DMS79 treated with DMSO at 0.1 percent for 48 hours (cell line): ENCODE measurements at regions not wholly inside any gene's neighbourhood (a gene's known extent, or its start where the extent isn't known, plus 50 kb on each side); places are given as distances from the start of the nearest gene placed in this dataset.

Experiments used
- DNase-seq: peaks from one replicate; lab custom pipeline; 2025; lab: John Stamatoyannopoulos, UW

- DNase-seq: no peak
Measured at GRCh38 chr18:72187956-72188355, 356.2 kb downstream of the CBLN2 start.

- DNase-seq: no peak
Measured at GRCh38 chr18:72181241-72181764, 362.8 kb downstream of the CBLN2 start.

- DNase-seq: no peak
Measured at GRCh38 chr18:72180689-72181088, 363.5 kb downstream of the CBLN2 start.

- DNase-seq: no peak
Measured at GRCh38 chr18:72174972-72175649, 369.0 kb downstream of the CBLN2 start.

- peak; percentile 59 for DNase-seq
Measured at GRCh38 chr18:72171596-72171995, 372.5 kb downstream of the CBLN2 start.

GRCh38 chr18:72161691-72162090 lies 382.5 kb downstream of the CBLN2 start:
- no peak for DNase-seq

- no peak for DNase-seq
Measured at GRCh38 chr18:72160510-72161445, 383.4 kb downstream of the CBLN2 start.

GRCh38 chr18:72155327-72155726 lies 388.8 kb downstream of the CBLN2 start:
- DNase-seq: peak; percentile 11

- DNase-seq: no peak
Measured at GRCh38 chr18:72154926-72155325, 389.2 kb downstream of the CBLN2 start.

GRCh38 chr18:72152935-72153334 lies 391.2 kb downstream of the CBLN2 start:
- no peak for DNase-seq

- no peak for DNase-seq
Measured at GRCh38 chr18:72147830-72148229, 396.3 kb downstream of the CBLN2 start.

- DNase-seq: no peak
Measured at GRCh38 chr18:72140007-72140406, 404.1 kb downstream of the CBLN2 start.

- no peak for DNase-seq
Measured at GRCh38 chr18:72128649-72129048, 415.5 kb downstream of the CBLN2 start.

GRCh38 chr18:72122103-72122502 lies 422.0 kb downstream of the CBLN2 start:
- DNase-seq: no peak

- no peak for DNase-seq
Measured at GRCh38 chr18:72119082-72119481, 425.1 kb downstream of the CBLN2 start.

GRCh38 chr18:72114801-72115594 lies 429.1 kb downstream of the CBLN2 start:
- DNase-seq: no peak

GRCh38 chr18:72107647-72108383 lies 436.3 kb downstream of the CBLN2 start:
- no peak for DNase-seq

GRCh38 chr18:72104851-72105250 lies 439.3 kb downstream of the CBLN2 start:
- no peak for DNase-seq

- DNase-seq: no peak
Measured at GRCh38 chr18:72102412-72102811, 441.7 kb downstream of the CBLN2 start.

GRCh38 chr18:72100465-72101004 lies 443.6 kb downstream of the CBLN2 start:
- DNase-seq: no peak

GRCh38 chr18:72091369-72091768 lies 452.8 kb downstream of the CBLN2 start:
- no peak for DNase-seq
